Tibial nerve (tissue), 4 donors: ENCODE measurements at regions not wholly inside any gene's neighbourhood (a gene's known extent, or its start where the extent isn't known, plus 50 kb on each side); places are given as distances from the start of the nearest gene placed in this dataset.

Experiments
- EP300 ChIP-seq, 2 donors: sonication (generic); formaldehyde crosslinking; IDR thresholded peaks; one replicate each; pipeline ENCODE4 v1.6.1; 2017; ENCODE audit warnings: antibody characterized with exemption in 2 of 2, mild to moderate bottlenecking in 1 of 2
- POLR2A ChIP-seq, 2 donors: fragments of 450-650 bp; IDR thresholded peaks; one replicate each; pipeline ENCODE4 v1.6.1; 2017; ENCODE audit warnings: antibody characterized with exemption in 2 of 2, mild to moderate bottlenecking in 2 of 2, moderate library complexity in 2 of 2
- TF ChIP-seq, protein P1 (sequence below), 5 experiments: fragments of 200-600 bp in 3 of 5; fragments of 450-650 bp in 2 of 5; sonication (generic) in 3 of 5; IDR thresholded peaks; one replicate each; pipeline ENCODE4 v1.5.1; 2016 to 2019; ENCODE audit warnings: antibody characterized with exemption in 5 of 5, mild to moderate bottlenecking in 3 of 5, moderate library complexity in 2 of 5

DNA sequence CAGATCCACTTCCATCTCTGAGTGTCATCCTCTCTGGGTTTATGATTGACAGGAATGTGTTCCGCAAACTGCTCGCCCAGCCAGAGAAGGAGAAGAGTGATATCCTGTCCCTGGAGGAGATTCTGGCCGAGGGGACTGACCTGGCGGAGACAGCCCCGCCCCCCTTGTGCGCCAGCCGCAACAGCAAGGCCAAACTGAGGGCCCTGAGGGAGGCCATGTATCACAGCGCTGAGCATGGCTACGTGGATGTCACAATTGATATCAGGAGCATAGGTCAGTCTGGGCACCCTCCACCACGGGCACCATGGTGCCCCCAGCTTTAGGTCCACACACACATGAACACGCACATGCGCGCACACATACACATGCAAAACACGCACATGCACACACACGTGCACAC lies 67.5 kb upstream of the PWP1 start:
- TF ChIP-seq, protein P1, sequence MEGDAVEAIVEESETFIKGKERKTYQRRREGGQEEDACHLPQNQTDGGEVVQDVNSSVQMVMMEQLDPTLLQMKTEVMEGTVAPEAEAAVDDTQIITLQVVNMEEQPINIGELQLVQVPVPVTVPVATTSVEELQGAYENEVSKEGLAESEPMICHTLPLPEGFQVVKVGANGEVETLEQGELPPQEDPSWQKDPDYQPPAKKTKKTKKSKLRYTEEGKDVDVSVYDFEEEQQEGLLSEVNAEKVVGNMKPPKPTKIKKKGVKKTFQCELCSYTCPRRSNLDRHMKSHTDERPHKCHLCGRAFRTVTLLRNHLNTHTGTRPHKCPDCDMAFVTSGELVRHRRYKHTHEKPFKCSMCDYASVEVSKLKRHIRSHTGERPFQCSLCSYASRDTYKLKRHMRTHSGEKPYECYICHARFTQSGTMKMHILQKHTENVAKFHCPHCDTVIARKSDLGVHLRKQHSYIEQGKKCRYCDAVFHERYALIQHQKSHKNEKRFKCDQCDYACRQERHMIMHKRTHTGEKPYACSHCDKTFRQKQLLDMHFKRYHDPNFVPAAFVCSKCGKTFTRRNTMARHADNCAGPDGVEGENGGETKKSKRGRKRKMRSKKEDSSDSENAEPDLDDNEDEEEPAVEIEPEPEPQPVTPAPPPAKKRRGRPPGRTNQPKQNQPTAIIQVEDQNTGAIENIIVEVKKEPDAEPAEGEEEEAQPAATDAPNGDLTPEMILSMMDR (IDR thresholded peaks at IDR 0.05), result no peak
- TF ChIP-seq POLR2A (IDR thresholded peaks at IDR 0.05) (no peak), EP300 (IDR thresholded peaks at IDR 0.05) (no peak)
